ENCODE measurements at regions not wholly inside any gene's neighbourhood (a gene's known extent, or its start where the extent isn't known, plus 50 kb on each side); places are given as distances from the start of the nearest gene placed in this dataset.
"Not testable (repeated sequence)": the region's sequence is repeated elsewhere in the genome, so short reads cannot be mapped to it uniquely, and the experiment has no call there.

GRCh38 chr7:69245646-69246045, 352.6 kb upstream of the AUTS2 start:
- TF ChIP-seq CTCF (IDR thresholded peaks at IDR 0.05) = no peak
- TF ChIP-seq POLR2A (IDR thresholded peaks at IDR 0.05) = no peak
- H3K27me3 ChIP-seq = no peaks in the 10 kb centered on the region
- no peak overlapping the region for H3K27ac ChIP-seq
- peaks cover 0 to 36% (median 14%) of the 10 kb centered on the region in 4 donors for H3K4me1 ChIP-seq
- intact Hi-C loops (cut with DNase I) = no loop called here
- no peaks in the 10 kb centered on the region for H3K9me3 ChIP-seq
- DNase-seq (no peak), ATAC-seq (no peak)
- H3K4me3 ChIP-seq = no peak overlapping the region
- 60% methylated on average over 1 of the region's 2 CpGs for WGBS (ENCODE audit: insufficient coverage, low coverage, low lambda C conversion rate, missing lambda C conversion rate)
- no peaks in the 10 kb centered on the region for H3K36me3 ChIP-seq

DNA sequence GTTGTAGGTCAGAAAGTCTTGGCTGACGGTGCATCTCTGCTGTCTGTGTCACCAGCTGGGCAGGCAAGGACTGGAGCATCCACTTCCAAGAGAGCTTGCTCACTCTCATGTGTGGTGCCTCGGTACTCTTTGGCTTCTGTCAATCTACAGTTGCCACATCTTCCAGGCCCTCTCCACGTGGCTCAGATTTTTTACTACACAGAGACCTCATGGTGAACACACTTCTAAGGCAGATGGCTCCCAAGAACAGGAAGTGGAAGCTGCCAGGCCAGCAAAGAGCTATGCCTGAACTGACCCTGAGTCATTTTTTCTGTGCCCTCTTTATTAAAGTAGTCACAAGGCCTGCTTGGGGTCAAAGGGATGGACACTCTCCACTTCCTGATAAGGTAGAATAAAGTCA, 351.5 kb upstream of the AUTS2 start:
- TF ChIP-seq POLR2A (IDR thresholded peaks at IDR 0.05) = no peak
- TF ChIP-seq CTCF (IDR thresholded peaks at IDR 0.05) = no peak
- DNase-seq = peak in 2 of 3 donors; percentile 28 to 54
- Histone ChIP-seq H3K27ac (no peak overlapping the region), H3K4me1 (peaks cover 0 to 37% (median 17%) of the 10 kb centered on the region in 4 donors), H3K36me3 (no peaks in the 10 kb centered on the region), H3K27me3 (no peaks in the 10 kb centered on the region), H3K4me3 (no peak overlapping the region), H3K9me3 (no peaks in the 10 kb centered on the region)
- WGBS (ENCODE audit: insufficient coverage, low coverage, low lambda C conversion rate, missing lambda C conversion rate) = 63% methylated on average over 3 of the region's 3 CpGs
- peak in 2 of 4 donors; percentile 2 to 9 for ATAC-seq
- intact Hi-C loops (cut with DNase I) = no loop called here

GRCh38 chr7:69248382-69248828, 349.9 kb upstream of the AUTS2 start:
- peak overlapping the region; percentile 65 to 75 (median 67) for H3K27ac ChIP-seq
- intact Hi-C loops (cut with DNase I); H3K27me3 ChIP-seq; H3K36me3 ChIP-seq; H3K9me3 ChIP-seq: not testable (repeated sequence)
- DNase-seq (peak; percentile 73 to 94 (median 89)), ATAC-seq (peak; percentile 86 to 93 (median 90))
- H3K4me3 ChIP-seq = peak overlapping the region in 1 of 3 donors; percentile 36
- 30% methylated on average over 2 of the region's 2 CpGs for WGBS (ENCODE audit: insufficient coverage, low coverage, low lambda C conversion rate, missing lambda C conversion rate)
- peaks cover 0 to 37% (median 17%) of the 10 kb centered on the region in 4 donors for H3K4me1 ChIP-seq

DNA sequence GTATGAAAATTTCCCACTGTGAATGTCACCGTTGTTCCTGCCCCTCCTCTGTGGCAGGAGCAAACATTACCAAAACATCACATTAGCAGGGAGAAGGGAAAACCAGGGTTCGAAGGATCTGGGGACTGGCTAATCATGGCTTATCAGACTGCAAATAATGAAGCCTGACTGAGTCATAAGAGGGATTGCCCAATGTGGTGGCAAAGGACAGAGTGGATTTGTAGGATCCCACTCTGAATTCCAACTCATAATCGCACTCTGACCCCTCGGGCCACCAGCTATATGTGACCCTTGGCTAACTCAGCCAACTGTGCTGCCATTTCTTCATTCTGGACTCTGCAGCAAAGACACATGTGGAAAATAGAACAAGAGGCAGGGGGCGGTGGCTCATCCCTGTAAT, 347.3 kb upstream of the AUTS2 start:
- Histone ChIP-seq H3K4me3 (no peak overlapping the region), H3K27ac (no peak overlapping the region), H3K4me1 (peaks cover 0 to 37% (median 17%) of the 10 kb centered on the region in 4 donors), H3K36me3 (no peaks in the 10 kb centered on the region), H3K27me3 (no peaks in the 10 kb centered on the region), H3K9me3 (no peaks in the 10 kb centered on the region)
- TF ChIP-seq POLR2A (IDR thresholded peaks at IDR 0.05) = no peak
- TF ChIP-seq CTCF (IDR thresholded peaks at IDR 0.05) = no peak
- DNase-seq = peak in 2 of 3 donors; percentile 37 to 62
- intact Hi-C loops (cut with DNase I) = no loop called here
- ATAC-seq = peak in 3 of 4 donors; percentile 3 to 67 (median 60)
- 58% methylated on average over 5 of the region's 5 CpGs for WGBS (ENCODE audit: insufficient coverage, low coverage, low lambda C conversion rate, missing lambda C conversion rate)

DNA sequence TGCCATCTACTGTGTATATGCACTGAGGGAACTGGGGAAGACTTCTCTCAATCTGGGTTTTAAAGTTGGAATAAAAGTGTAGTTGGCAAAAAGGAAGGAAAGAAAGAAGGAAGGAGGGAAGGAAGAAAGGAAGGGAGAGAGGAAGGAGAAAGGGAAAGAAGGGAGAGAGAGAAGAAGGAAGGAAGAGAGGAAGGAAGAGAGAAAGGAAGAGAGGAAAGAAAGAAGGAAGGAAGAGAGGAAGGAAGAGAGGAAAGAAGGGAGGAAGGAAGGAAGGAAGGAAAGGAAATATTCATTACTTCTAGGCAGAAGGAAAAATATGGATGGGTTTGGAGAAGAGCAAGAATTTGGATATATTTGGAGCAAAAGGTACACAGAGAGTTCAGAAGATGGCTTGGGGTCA, 343.6 kb upstream of the AUTS2 start:
- intact Hi-C loops (cut with DNase I) = no loop called here
- Histone ChIP-seq H3K27ac (no peak overlapping the region), H3K4me3 (no peak overlapping the region), H3K27me3 (no peaks in the 10 kb centered on the region), H3K4me1 (peaks cover 0 to 12% (median 5%) of the 10 kb centered on the region in 4 donors), H3K36me3 (no peaks in the 10 kb centered on the region), H3K9me3 (no peaks in the 10 kb centered on the region)
- TF ChIP-seq POLR2A (IDR thresholded peaks at IDR 0.05) = no peak
- TF ChIP-seq CTCF (IDR thresholded peaks at IDR 0.05) = no peak
- no peak for ATAC-seq
- no peak for DNase-seq
